ENCODE measurements at regions not wholly inside any gene's neighbourhood (a gene's known extent, or its start where the extent isn't known, plus 50 kb on each side); places are given as distances from the start of the nearest gene placed in this dataset.
A peak's percentile ranks its signal among the peaks of the same experiment; 100 is the strongest.

DNA sequence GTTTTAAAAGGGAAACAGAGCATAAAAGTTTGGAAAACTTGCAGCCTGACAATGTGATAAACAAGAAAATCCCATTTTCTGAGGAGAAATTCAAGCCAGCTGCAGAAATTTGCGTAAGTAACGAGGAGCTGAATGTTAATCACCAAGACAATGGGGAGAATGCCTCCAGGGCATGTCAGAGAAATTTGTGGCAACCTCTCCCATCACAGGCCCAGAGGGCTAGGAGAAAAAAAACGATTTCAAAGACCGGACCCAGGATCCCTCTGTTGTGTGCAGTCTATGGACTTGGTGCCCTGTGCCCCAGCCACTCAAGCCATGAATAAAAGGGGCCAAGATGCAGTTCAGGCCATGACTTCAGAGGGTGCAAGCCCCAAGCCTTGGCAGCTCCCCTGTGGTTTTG lies 355.4 kb upstream of the NDST3 start:
- H3K27ac ChIP-seq (ENCODE audit: low read depth, low read length): no peak overlapping the region
- no peak for TF ChIP-seq CTCF (IDR thresholded peaks at IDR 0.05; ENCODE audit: low read depth, low read length)
- DNase-seq (ENCODE audit: low read depth, low spot score): no peak
- H3K4me3 ChIP-seq (ENCODE audit: low read depth, low read length): no peak overlapping the region
- H3K9me3 ChIP-seq (ENCODE audit: control insufficient read depth, insufficient read depth, low read length): no peaks in the 10 kb centered on the region
- CTCF ChIA-PET: no interaction called here
- POLR2A ChIA-PET: no interaction called here
- H3K27me3 ChIP-seq (ENCODE audit: control insufficient read depth, insufficient read depth, low read length): no peaks in the 10 kb centered on the region

- DNase-seq (ENCODE audit: low read depth, low spot score): no peak
- POLR2A ChIA-PET: no interaction called here
- no peak for TF ChIP-seq CTCF (IDR thresholded peaks at IDR 0.05; ENCODE audit: low read depth, low read length)
- Histone ChIP-seq H3K9me3 (ENCODE audit: control insufficient read depth, insufficient read depth, low read length) (no peaks in the 10 kb centered on the region), H3K27me3 (ENCODE audit: control insufficient read depth, insufficient read depth, low read length) (no peaks in the 10 kb centered on the region), H3K4me3 (ENCODE audit: low read depth, low read length) (no peak overlapping the region), H3K27ac (ENCODE audit: low read depth, low read length) (no peak overlapping the region)
- CTCF ChIA-PET: interaction anchor here (1.4 kb wide), 1 partner anchor 9 kb away, joined by 3 read pairs; no protein-coding TSS in a partner anchor
These were observed 342.5 kb upstream of the NDST3 start for GRCh38 chr4:117691572-117692351.

DNA sequence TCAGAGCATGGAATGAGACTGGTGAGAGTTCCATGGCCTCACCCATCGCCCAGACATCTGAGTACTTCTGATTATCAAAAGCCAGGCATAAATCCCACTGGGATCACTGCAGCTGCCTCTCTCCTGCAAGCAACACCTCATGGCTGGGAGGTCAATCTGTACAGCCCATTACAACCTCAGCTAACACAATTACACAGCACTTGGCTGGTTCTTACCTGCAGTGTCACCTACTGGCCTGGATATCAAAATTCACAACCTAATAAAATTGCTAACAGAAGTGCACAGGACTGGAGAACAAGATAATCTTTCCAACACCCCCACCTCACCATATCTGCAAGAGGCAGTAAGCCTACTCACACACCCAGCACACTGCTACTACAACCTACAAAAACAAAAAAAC lies 341.7 kb upstream of the NDST3 start:
- DNase-seq (ENCODE audit: low read depth, low spot score): no peak
- H3K4me3 ChIP-seq (ENCODE audit: low read depth, low read length): no peak overlapping the region
- ChIA-PET POLR2A (no interaction called here), CTCF (no interaction called here)
- no peaks in the 10 kb centered on the region for H3K9me3 ChIP-seq (ENCODE audit: control insufficient read depth, insufficient read depth, low read length)
- H3K27ac ChIP-seq (ENCODE audit: low read depth, low read length): no peak overlapping the region
- no peaks in the 10 kb centered on the region for H3K27me3 ChIP-seq (ENCODE audit: control insufficient read depth, insufficient read depth, low read length)
- TF ChIP-seq CTCF (IDR thresholded peaks at IDR 0.05; ENCODE audit: low read depth, low read length): no peak

- Histone ChIP-seq H3K27ac (ENCODE audit: low read depth, low read length) (no peak overlapping the region), H3K9me3 (ENCODE audit: control insufficient read depth, insufficient read depth, low read length) (no peaks in the 10 kb centered on the region), H3K27me3 (ENCODE audit: control insufficient read depth, insufficient read depth, low read length) (no peaks in the 10 kb centered on the region), H3K4me3 (ENCODE audit: low read depth, low read length) (no peak overlapping the region)
- no peak for DNase-seq (ENCODE audit: low read depth, low spot score)
- CTCF ChIA-PET: interaction anchor here (1.0 to 2.3 kb wide), 3 partner anchors 12 to 565 kb away, joined by 3 to 22 read pairs (median 3); no protein-coding TSS in a partner anchor
- no peak for TF ChIP-seq CTCF (IDR thresholded peaks at IDR 0.05; ENCODE audit: low read depth, low read length)
- POLR2A ChIA-PET: no interaction called here
These were observed 334.7 kb upstream of the NDST3 start for GRCh38 chr4:117699595-117699994.

- ChIA-PET CTCF (interaction anchor here (0.7 to 2.3 kb wide), 4 partner anchors 9 to 568 kb away, joined by 3 to 22 read pairs (median 4); no protein-coding TSS in a partner anchor), POLR2A (no interaction called here)
- Histone ChIP-seq H3K27ac (ENCODE audit: low read depth, low read length) (no peak overlapping the region), H3K27me3 (ENCODE audit: control insufficient read depth, insufficient read depth, low read length) (no peaks in the 10 kb centered on the region), H3K9me3 (ENCODE audit: control insufficient read depth, insufficient read depth, low read length) (no peaks in the 10 kb centered on the region), H3K4me3 (ENCODE audit: low read depth, low read length) (no peak overlapping the region)
- DNase-seq (ENCODE audit: low read depth, low spot score): no peak
- TF ChIP-seq CTCF (IDR thresholded peaks at IDR 0.05; ENCODE audit: low read depth, low read length): peak; percentile 35
These were observed 334.0 kb upstream of the NDST3 start for GRCh38 chr4:117700111-117700892.
